SHP77 (cell line): ENCODE measurements at regions not wholly inside any gene's neighbourhood (a gene's known extent, or its start where the extent isn't known, plus 50 kb on each side); places are given as distances from the start of the nearest gene placed in this dataset.

Experiments used
- DNase-seq, 2 experiments: peaks; one replicate each; lab custom pipeline; 2025; lab: John Stamatoyannopoulos, UW

- DNase-seq: no peak
These were observed 56.3 kb upstream of the TMEM72 start for GRCh38 chr10:44854693-44855350.

- DNase-seq: no peak
These were observed 54.4 kb upstream of the TMEM72 start for GRCh38 chr10:44856696-44857095.

GRCh38 chr10:44857363-44858016 is 53.6 kb upstream of the TMEM72 start:
- DNase-seq: no peak

DNA sequence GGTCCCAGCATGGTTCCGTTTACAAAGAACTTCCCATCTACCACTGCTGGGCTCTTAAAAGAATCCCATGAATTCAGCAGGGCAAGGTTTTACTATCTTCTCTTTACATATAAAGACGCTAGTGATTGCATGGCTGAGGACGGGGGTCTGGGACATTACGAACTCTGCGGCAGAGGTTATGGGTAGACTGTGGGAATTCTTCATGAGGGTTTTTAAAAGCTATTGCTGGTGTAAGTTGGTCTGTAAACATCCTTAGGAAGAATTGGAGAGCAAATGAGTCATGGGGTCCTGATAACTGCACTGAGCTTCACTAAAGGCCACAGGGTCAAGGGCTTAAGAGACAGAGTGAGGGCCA is 53.1 kb upstream of the TMEM72 start:
- no peak for DNase-seq

DNA sequence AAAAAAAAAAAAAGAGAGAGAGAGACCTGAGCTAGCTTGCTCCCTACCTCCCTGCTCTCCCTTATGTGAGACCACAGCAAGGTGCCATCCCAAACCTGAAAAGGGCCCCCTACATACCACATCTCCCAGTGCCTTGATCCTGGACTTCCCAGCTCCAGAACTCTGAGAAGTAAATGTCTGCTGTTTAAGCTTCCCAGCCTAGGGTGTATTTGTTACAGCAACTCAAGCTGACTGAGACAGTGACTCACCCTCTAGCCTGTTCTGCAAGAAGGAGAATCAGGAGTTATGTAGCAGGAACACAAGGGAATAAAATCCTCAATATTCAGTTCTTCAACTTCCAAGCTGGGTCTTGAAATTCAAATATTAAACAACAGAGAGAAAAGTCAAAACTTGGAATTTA is 52.1 kb upstream of the TMEM72 start:
- no peak for DNase-seq

DNA sequence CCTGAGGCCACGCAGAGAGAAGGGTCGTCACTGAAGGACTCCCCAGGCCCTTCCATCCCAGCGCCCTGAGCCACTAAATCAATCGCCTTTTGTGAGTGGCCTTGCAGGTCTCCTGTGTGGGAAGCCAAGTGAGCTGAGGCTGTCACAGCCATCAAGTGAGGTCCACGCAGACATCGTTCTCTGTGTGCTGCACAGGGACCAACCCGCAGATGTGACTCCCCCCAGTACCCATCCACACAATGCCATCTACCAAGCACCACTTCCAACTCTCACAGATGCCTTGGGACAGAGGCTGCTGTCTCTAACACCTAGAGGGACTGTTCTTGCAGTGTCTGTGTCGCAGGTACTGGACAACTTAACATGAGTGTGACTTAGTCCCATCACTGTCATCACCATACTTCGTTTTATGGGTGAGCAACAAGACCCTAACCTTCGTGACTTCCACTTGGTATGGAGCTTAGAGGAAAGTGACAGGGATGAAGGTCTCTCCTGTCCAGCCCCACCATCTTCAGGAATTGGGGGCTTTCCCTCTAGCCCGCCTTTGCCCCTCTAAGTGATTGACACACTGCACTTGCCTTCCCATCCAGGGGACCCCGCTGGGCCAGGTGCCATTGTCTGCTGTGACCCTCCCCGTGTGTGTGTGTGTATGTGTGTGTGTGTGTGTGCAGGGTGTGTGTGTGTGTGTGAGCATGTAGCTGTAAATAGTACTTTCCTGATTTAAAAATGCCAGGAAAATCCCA is 51.4 kb upstream of the TMEM72 start:
- no peak for DNase-seq

DNA sequence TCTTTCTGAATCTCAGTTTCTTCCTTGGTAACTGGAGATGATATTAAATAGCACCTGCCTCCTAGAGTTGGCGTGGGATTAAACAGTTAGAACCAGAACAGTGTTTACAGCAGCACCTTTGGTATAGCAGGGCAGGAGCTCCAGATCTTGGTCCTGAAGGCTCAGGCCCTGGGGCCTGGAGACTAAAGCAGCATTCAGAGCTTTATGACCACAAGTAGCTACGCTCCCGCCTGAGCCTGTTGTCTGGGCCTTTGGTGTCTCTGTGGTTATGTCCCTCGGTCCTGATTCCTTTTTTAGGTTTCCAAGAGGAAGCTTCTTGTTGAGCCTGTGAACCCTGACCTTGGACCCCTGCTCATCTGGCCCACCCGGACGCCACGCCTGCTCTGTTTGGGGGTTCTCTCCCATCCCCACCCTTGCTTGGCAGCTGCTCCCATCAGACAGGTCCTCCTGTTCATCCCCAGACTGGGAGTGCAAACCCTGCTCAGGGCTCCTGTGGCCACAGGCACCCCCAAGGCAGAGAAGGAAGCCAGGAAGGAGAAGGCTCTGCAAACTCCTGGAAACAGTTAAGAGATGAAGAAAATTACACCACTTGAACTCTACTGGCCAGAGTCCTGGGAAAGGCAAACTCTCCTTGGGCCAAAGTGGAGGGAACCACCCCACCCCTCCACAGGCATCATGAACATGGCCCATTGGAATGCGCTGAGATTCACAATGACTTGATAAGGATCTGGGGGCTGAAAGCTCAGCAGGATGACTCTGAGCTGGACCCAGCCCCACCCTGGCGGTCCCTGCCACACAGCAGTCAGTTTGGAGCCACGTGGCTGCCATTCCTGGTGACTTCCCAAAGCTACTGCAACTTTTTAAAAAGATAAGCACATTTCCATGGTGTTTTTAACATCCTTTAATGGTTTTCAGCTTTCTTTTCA is 50.1 kb upstream of the TMEM72 start:
- DNase-seq: no peak
